Left cardiac atrium (tissue), 4 donors: ENCODE measurements at regions not wholly inside any gene's neighbourhood (a gene's known extent, or its start where the extent isn't known, plus 50 kb on each side); places are given as distances from the start of the nearest gene placed in this dataset.
A peak's percentile ranks its signal among the peaks of the same experiment; 100 is the strongest.
"Not testable (repeated sequence)": the region's sequence is repeated elsewhere in the genome, so short reads cannot be mapped to it uniquely, and the experiment has no call there.

ENCODE experiments used
- ATAC-seq, 2 donors: fragments of 200-7000 bp; cut with Tn5 transposase; one replicate each; pipeline ENCODE4 v1.9.1; 2020; ENCODE audit warnings: mild to moderate bottlenecking in 2 of 2, moderate library complexity in 2 of 2
- DNase-seq: peaks from one replicate; pipeline ENCODE4 v3.0.0-alpha.2; 2020
- intact Hi-C, 2 donors: fragments of 100-400 bp; cut with DNase I; formaldehyde crosslinking; loops; one replicate each; pipeline versions ENCODE4 v1.14.1 to v1.15.1; 2022 to 2023
- donor health status: DM: no; HTN: yes; CAD: no.
- donor health status: DM: no; HTN: yes; CAD: no; lungs with severe emphysema.
- donor health status: DM: yes; HTN: yes; CAD: no.
- donor health status: Dilated cardiomyopathy.

- DNase-seq, result no peak
- intact Hi-C loops, result no loop called here
- no peak for ATAC-seq
These were observed 257.5 kb downstream of the RND3 start for GRCh38 chr2:150230004-150230403.

GRCh38 chr2:150228936-150229335 lies 258.5 kb downstream of the RND3 start:
- intact Hi-C loops, result no loop called here
- ATAC-seq (no peak), DNase-seq (no peak)

- DNase-seq (no peak), ATAC-seq (no peak)
- intact Hi-C loops, result no loop called here
These were observed 262.4 kb downstream of the RND3 start for GRCh38 chr2:150225030-150225429.

GRCh38 chr2:150224321-150224720 lies 263.1 kb downstream of the RND3 start:
- intact Hi-C loops, result no loop called here
- no peak for ATAC-seq
- no peak for DNase-seq

GRCh38 chr2:150222942-150223341 lies 264.5 kb downstream of the RND3 start:
- ATAC-seq (no peak), DNase-seq (no peak)
- intact Hi-C loops, result no loop called here

- no peak for ATAC-seq
- intact Hi-C loops, result no loop called here
- DNase-seq, result no peak
These were observed 265.1 kb downstream of the RND3 start for GRCh38 chr2:150222379-150222778.

- no peak for ATAC-seq
- intact Hi-C loops, result no loop called here
- no peak for DNase-seq
These were observed 267.6 kb downstream of the RND3 start for GRCh38 chr2:150219861-150220260.

- ATAC-seq (no peak), DNase-seq (no peak)
- intact Hi-C loops, result no loop called here
These were observed 272.4 kb downstream of the RND3 start for GRCh38 chr2:150215041-150215440.

- ATAC-seq, result no peak
- intact Hi-C loops, result no loop called here
These were observed 272.8 kb downstream of the RND3 start for GRCh38 chr2:150214626-150215025.

GRCh38 chr2:150212722-150213171 lies 274.7 kb downstream of the RND3 start:
- DNase-seq, result no peak
- peak in 1 of 2 donors; percentile 21 for ATAC-seq
- intact Hi-C loops, result no loop called here

More at GRCh38 chr2:150214626-150215025, 272.8 kb downstream of the RND3 start:
- no peak for DNase-seq

GRCh38 chr2:150211164-150211631 lies 276.3 kb downstream of the RND3 start:
- intact Hi-C loops, result no loop called here
- ATAC-seq (peak in 1 of 2 donors; percentile 30), DNase-seq (no peak)

GRCh38 chr2:150209746-150210145 lies 277.7 kb downstream of the RND3 start:
- no peak for ATAC-seq
- intact Hi-C loops, result no loop called here
- no peak for DNase-seq

GRCh38 chr2:150208689-150209088 lies 278.8 kb downstream of the RND3 start:
- intact Hi-C loops, result no loop called here
- DNase-seq, result no peak
- no peak for ATAC-seq

- ATAC-seq, result no peak
- intact Hi-C loops, result no loop called here
- no peak for DNase-seq
These were observed 279.5 kb downstream of the RND3 start for GRCh38 chr2:150207979-150208378.

- intact Hi-C loops, result no loop called here
- DNase-seq (no peak), ATAC-seq (peak in 1 of 2 donors; percentile 63)
These were observed 283.0 kb downstream of the RND3 start for GRCh38 chr2:150204451-150204850.

- intact Hi-C loops, ATAC-seq, DNase-seq: not testable (repeated sequence)
These were observed 292.7 kb downstream of the RND3 start for GRCh38 chr2:150194816-150195215.

- no peak for DNase-seq
- no peak for ATAC-seq
- intact Hi-C loops, result no loop called here
These were observed 294.8 kb downstream of the RND3 start for GRCh38 chr2:150192701-150193100.

GRCh38 chr2:150191349-150191748 lies 296.1 kb downstream of the RND3 start:
- intact Hi-C loops, result no loop called here
- ATAC-seq (no peak), DNase-seq (no peak)

- DNase-seq, result no peak
- intact Hi-C loops, result no loop called here
- no peak for ATAC-seq
These were observed 296.9 kb downstream of the RND3 start for GRCh38 chr2:150190546-150190945.

- intact Hi-C loops, result no loop called here
- no peak for ATAC-seq
- no peak for DNase-seq
These were observed 298.7 kb downstream of the RND3 start for GRCh38 chr2:150188800-150189199.

- no peak for DNase-seq
- no peak for ATAC-seq
- intact Hi-C loops, result no loop called here
These were observed 299.3 kb downstream of the RND3 start for GRCh38 chr2:150188177-150188576.
